Stimulated activated CD4-positive, alpha-beta T cell treated with anti-CD3 and anti-CD28 coated beads, Interleukin-15, amount 100 ng/mL, for 24 hours (primary cell): ENCODE measurements at regions not wholly inside any gene's neighbourhood (a gene's known extent, or its start where the extent isn't known, plus 50 kb on each side); places are given as distances from the start of the nearest gene placed in this dataset.

Experiments
- DNase-seq: peaks from one replicate; pipeline ENCODE4 v3.0.0-alpha.2; 2020

GRCh38 chr5:128749136-128749898 lies 211.3 kb upstream of the FBN2 start:
- DNase-seq = no peak

- no peak for DNase-seq
Observed at GRCh38 chr5:128750155-128750554, 212.1 kb upstream of the FBN2 start.

- no peak for DNase-seq
Observed at GRCh38 chr5:128757196-128757959, 207.9 kb upstream of the SLC27A6 start.

GRCh38 chr5:128762661-128763306 lies 202.5 kb upstream of the SLC27A6 start:
- no peak for DNase-seq

GRCh38 chr5:128763321-128763720 lies 202.0 kb upstream of the SLC27A6 start:
- no peak for DNase-seq

GRCh38 chr5:128764601-128765310 lies 200.5 kb upstream of the SLC27A6 start:
- DNase-seq = no peak

GRCh38 chr5:128765448-128766061 lies 199.7 kb upstream of the SLC27A6 start:
- no peak for DNase-seq

- DNase-seq = no peak
Observed at GRCh38 chr5:128766406-128766805, 198.9 kb upstream of the SLC27A6 start.

- no peak for DNase-seq
Observed at GRCh38 chr5:128770907-128771306, 194.4 kb upstream of the SLC27A6 start.

- no peak for DNase-seq
Observed at GRCh38 chr5:128772356-128772755, 192.9 kb upstream of the SLC27A6 start.

GRCh38 chr5:128773378-128773777 lies 191.9 kb upstream of the SLC27A6 start:
- no peak for DNase-seq

- no peak for DNase-seq
Observed at GRCh38 chr5:128774605-128775004, 190.7 kb upstream of the SLC27A6 start.

GRCh38 chr5:128775558-128775957 lies 189.7 kb upstream of the SLC27A6 start:
- DNase-seq = no peak

- DNase-seq = no peak
Observed at GRCh38 chr5:128777052-128777451, 188.2 kb upstream of the SLC27A6 start.

- DNase-seq = no peak
Observed at GRCh38 chr5:128778474-128778873, 186.8 kb upstream of the SLC27A6 start.

GRCh38 chr5:128782446-128782845 lies 182.8 kb upstream of the SLC27A6 start:
- DNase-seq = no peak

GRCh38 chr5:128784726-128785125 lies 180.6 kb upstream of the SLC27A6 start:
- DNase-seq = no peak

- DNase-seq = no peak
Observed at GRCh38 chr5:128791312-128791711, 174.0 kb upstream of the SLC27A6 start.

GRCh38 chr5:128796506-128796905 lies 168.8 kb upstream of the SLC27A6 start:
- DNase-seq = no peak

- DNase-seq = no peak
Observed at GRCh38 chr5:128798871-128799270, 166.4 kb upstream of the SLC27A6 start.

GRCh38 chr5:128799945-128800344 lies 165.3 kb upstream of the SLC27A6 start:
- DNase-seq = no peak

GRCh38 chr5:128800377-128800776 lies 164.9 kb upstream of the SLC27A6 start:
- no peak for DNase-seq
